K562 (cell line): ENCODE measurements at regions not wholly inside any gene's neighbourhood (a gene's known extent, or its start where the extent isn't known, plus 50 kb on each side); places are given as distances from the start of the nearest gene placed in this dataset.

Source experiments
- ATAC-seq: fragments of 200-7000 bp; cut with Tn5 transposase; 3 replicates; pipeline ENCODE4 v1.9.1; 2020; ENCODE audit warnings: moderate library complexity
- BruUV-seq: library from RNA; stranded (reverse); fragments of 400-500 nt; replicated peaks from 2 replicates; lab custom pipeline; 2021; lab: Mats Ljungman, UMichigan
- CTCF ChIA-PET: fragments of 300-600 bp; formaldehyde crosslinking; extraction: SDS; loops from one replicate; lab custom pipeline; 2021; ENCODE audit warnings: low intra/inter-chr PET ratio; lab: Yijun Ruan, JAX
- POLR2A ChIA-PET: fragments of 300-600, 350-650 bp; sonication (Branson Sonifier 250); formaldehyde crosslinking; extraction: SDS; loops from one replicate; lab custom pipeline; 2021; ENCODE audit warnings: antibody characterized with exemption, inconsistent platforms; lab: Yijun Ruan, JAX
- DNase-seq, 4 experiments: peaks; one replicate each; pipeline versions ENCODE4 v3.0.0 to v3.0.0-alpha.2; 2011 to 2018; ENCODE audit warnings: low spot score in 3 of 4, mixed read lengths in 3 of 4; ENCODE audit errors: extremely low read depth in 1 of 4
- FAIRE-seq: peaks from 2 replicates; lab custom pipeline; 2011; peaks lifted over from hg19 to GRCh38; lab: Jason Lieb, UNC
- H2AFZ ChIP-seq: 2 replicates; pipeline ENCODE4 v1.6.0; 2011; ENCODE audit warnings: low read depth, low read length, control low read depth, inconsistent platforms
- H3K27ac ChIP-seq: fragments of 200-600 bp; 3 replicates; pipeline ENCODE4 v1.8.0; 2011; ENCODE audit warnings: low read depth, mild to moderate bottlenecking, control low read depth, inconsistent platforms, low read length, moderate library complexity, mixed read lengths; ENCODE audit errors: extremely low read depth
- H3K27me3 ChIP-seq, 2 experiments: fragments of 300-600 bp in 1 of 2; 2 replicates in 1 of 2; 3 replicates in 1 of 2; pipeline versions ENCODE4 v1.6.0 to v1.8.0; 2011; ENCODE audit warnings: inconsistent platforms in 2 of 2, low read length in 2 of 2, mild to moderate bottlenecking in 1 of 2, mixed read lengths in 1 of 2, moderate library complexity in 1 of 2; ENCODE audit not compliant: control insufficient read depth in 2 of 2, insufficient read depth in 2 of 2
- H3K36me3 ChIP-seq: fragments of 300-600 bp; 3 replicates; pipeline ENCODE4 v1.8.0; 2011; ENCODE audit warnings: mild to moderate bottlenecking, low read length, inconsistent platforms; ENCODE audit not compliant: control insufficient read depth, insufficient read depth
- H3K4me1 ChIP-seq, 2 experiments: fragments of 200-600 bp in 1 of 2; replicated peaks in 1 of 2; 2 replicates in 1 of 2; 3 replicates in 1 of 2; pipeline versions ENCODE4 v1.5.1 to v1.8.0; 2011; ENCODE audit warnings: inconsistent platforms in 2 of 2, low read length in 2 of 2, mild to moderate bottlenecking in 1 of 2, mixed read lengths in 1 of 2, moderate library complexity in 1 of 2; ENCODE audit not compliant: control insufficient read depth in 2 of 2, insufficient read depth in 2 of 2
- H3K4me2 ChIP-seq: 2 replicates; pipeline ENCODE4 v1.6.1; 2011; ENCODE audit warnings: low read length, control low read depth, inconsistent platforms, mixed read lengths; ENCODE audit not compliant: insufficient read depth
- H3K4me3 ChIP-seq: fragments of 200-600 bp; sonication (generic), shearing (Covaris generic); 2 replicates; pipeline ENCODE4 v1.5.1; 2016; ENCODE audit warnings: control low read depth, inconsistent platforms
- H3K79me2 ChIP-seq: fragments of 200-600 bp; 3 replicates; pipeline ENCODE4 v1.8.0; 2011; ENCODE audit warnings: low read length, inconsistent platforms; ENCODE audit not compliant: control insufficient read depth, insufficient read depth
- H3K9ac ChIP-seq, 2 experiments: 2 replicates each; pipeline versions ENCODE4 v1.6.0 to v1.6.1; 2011; ENCODE audit warnings: low read depth in 2 of 2, low read length in 2 of 2, control low read depth in 1 of 2, inconsistent platforms in 1 of 2, mild to moderate bottlenecking in 1 of 2, mixed read lengths in 1 of 2; ENCODE audit not compliant: insufficient read depth in 1 of 2
- H3K9me1 ChIP-seq: one replicate; pipeline ENCODE4 v1.6.0; 2011; ENCODE audit warnings: inconsistent platforms, mild to moderate bottlenecking, low read length, moderate library complexity; ENCODE audit not compliant: control insufficient read depth, insufficient read depth
- H3K9me3 ChIP-seq: replicated peaks from 2 replicates; pipeline ENCODE4 v1.5.1; 2011; ENCODE audit warnings: low read depth, low read length, inconsistent platforms; ENCODE audit not compliant: control insufficient read depth, insufficient read depth
- H4K20me1 ChIP-seq: replicated peaks from 2 replicates; pipeline ENCODE4 v1.6.1; 2011; ENCODE audit warnings: low read length, inconsistent platforms, mixed read lengths; ENCODE audit not compliant: control insufficient read depth, insufficient read depth
- MED1 ChIP-seq: sonication (generic); formaldehyde crosslinking; IDR thresholded peaks from 2 replicates; pipeline ENCODE4 v1.8.1; 2023; ENCODE audit warnings: missing genetic modification reagents, borderline replicate concordance
- POLR2AphosphoS5 ChIP-seq: IDR thresholded peaks from 2 replicates; pipeline ENCODE4 v1.6.1; 2011; ENCODE audit warnings: mild to moderate bottlenecking, low read depth, low read length, moderate library complexity; ENCODE audit not compliant: control insufficient read depth, insufficient read depth
- ZNF830 ChIP-seq: fragments of 250-450 bp; sonication (Bioruptor Pico); IDR thresholded peaks from 2 replicates; pipeline ENCODE4 v1.5.0; 2021; ENCODE audit warnings: mild to moderate bottlenecking
- WGBS: fragments of 100-300 bp; shearing (Covaris generic); methylation state at CpG from one replicate; pipeline ENCODE4 v1.1.6; 2016; ENCODE audit warnings: low coverage, mixed read lengths; ENCODE audit not compliant: insufficient coverage; ENCODE audit errors: missing lambda C conversion rate; 5-methylcytosine and 5-hydroxymethylcytosine counted together
- in situ Hi-C: fragments of 300-500 bp; cut with MboI; formaldehyde crosslinking; loops from 4 replicates; pipeline ENCODE4 v1.15.0; 2018; ENCODE audit warnings: inconsistent platforms, mixed read lengths
- intact Hi-C: fragments of 100-400 bp; cut with micrococcal nuclease; formaldehyde crosslinking; loops from 2 replicates; pipeline ENCODE4 v1.14.2; 2022
- TF ChIP-seq, protein P1 (sequence below): sonication (generic); formaldehyde crosslinking; IDR thresholded peaks from 2 replicates; pipeline ENCODE4 v1.9.0; 2022; ENCODE audit warnings: mild to moderate bottlenecking, missing genetic modification reagents
- TF ChIP-seq, protein P2 (sequence below), 2 experiments: fragments of 450-650 bp; IDR thresholded peaks; 2 replicates each; pipeline ENCODE4 v1.6.1; 2016; ENCODE audit warnings: mild to moderate bottlenecking in 2 of 2, borderline replicate concordance in 1 of 2, low read depth in 1 of 2, moderate library complexity in 1 of 2

GRCh38 chr21:16116798-16117197 is 387.0 kb downstream of the USP25 start:
- no peaks in the 10 kb centered on the region for H4K20me1 ChIP-seq
- no peak overlapping the region for H3K9ac ChIP-seq
- TF ChIP-seq, protein P1, sequence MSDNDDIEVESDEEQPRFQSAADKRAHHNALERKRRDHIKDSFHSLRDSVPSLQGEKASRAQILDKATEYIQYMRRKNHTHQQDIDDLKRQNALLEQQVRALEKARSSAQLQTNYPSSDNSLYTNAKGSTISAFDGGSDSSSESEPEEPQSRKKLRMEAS (CRISPR knock-in tag), result no peak
- ATAC-seq (no peak), DNase-seq (no peak), FAIRE-seq (no peak)
- POLR2A ChIA-PET, result no interaction called here
- no peaks in the 10 kb centered on the region for H3K9me3 ChIP-seq
- BruUV-seq, result no TSS peak
- H3K4me2 ChIP-seq, result no peak overlapping the region
- no peak overlapping the region for H3K27ac ChIP-seq
- H3K9me1 ChIP-seq, result no peaks in the 10 kb centered on the region
- intact Hi-C loops (no loop called here), in situ Hi-C loops (no loop called here)
- 5% methylated on average over 1 of the region's 1 CpG for WGBS
- no peak overlapping the region for H2AFZ ChIP-seq
- H3K36me3 ChIP-seq, result no peaks in the 10 kb centered on the region
- H3K27me3 ChIP-seq, result no peaks in the 10 kb centered on the region
- no peaks in the 10 kb centered on the region for H3K4me1 ChIP-seq
- CTCF ChIA-PET, result no interaction called here
- no peaks in the 10 kb centered on the region for H3K79me2 ChIP-seq
- no peak overlapping the region for H3K4me3 ChIP-seq

- CTCF ChIA-PET, result no interaction called here
- Histone ChIP-seq H3K36me3 (no peaks in the 10 kb centered on the region), H3K4me3 (no peak overlapping the region), H3K4me2 (no peak overlapping the region), H2AFZ (no peak overlapping the region), H3K9me3 (no peaks in the 10 kb centered on the region), H3K4me1 (no peaks in the 10 kb centered on the region), H3K27me3 (no peaks in the 10 kb centered on the region), H3K27ac (no peak overlapping the region), H4K20me1 (no peaks in the 10 kb centered on the region), H3K79me2 (no peaks in the 10 kb centered on the region), H3K9me1 (no peaks in the 10 kb centered on the region), H3K9ac (no peak overlapping the region)
- ATAC-seq, result no peak
- 0% methylated on average over 4 of the region's 4 CpGs for WGBS
- BruUV-seq, result no TSS peak
- TF ChIP-seq ZNF830 (no peak), MED1 (CRISPR knock-in tag) (no peak), POLR2AphosphoS5 (no peak)
- TF ChIP-seq, protein P2, sequence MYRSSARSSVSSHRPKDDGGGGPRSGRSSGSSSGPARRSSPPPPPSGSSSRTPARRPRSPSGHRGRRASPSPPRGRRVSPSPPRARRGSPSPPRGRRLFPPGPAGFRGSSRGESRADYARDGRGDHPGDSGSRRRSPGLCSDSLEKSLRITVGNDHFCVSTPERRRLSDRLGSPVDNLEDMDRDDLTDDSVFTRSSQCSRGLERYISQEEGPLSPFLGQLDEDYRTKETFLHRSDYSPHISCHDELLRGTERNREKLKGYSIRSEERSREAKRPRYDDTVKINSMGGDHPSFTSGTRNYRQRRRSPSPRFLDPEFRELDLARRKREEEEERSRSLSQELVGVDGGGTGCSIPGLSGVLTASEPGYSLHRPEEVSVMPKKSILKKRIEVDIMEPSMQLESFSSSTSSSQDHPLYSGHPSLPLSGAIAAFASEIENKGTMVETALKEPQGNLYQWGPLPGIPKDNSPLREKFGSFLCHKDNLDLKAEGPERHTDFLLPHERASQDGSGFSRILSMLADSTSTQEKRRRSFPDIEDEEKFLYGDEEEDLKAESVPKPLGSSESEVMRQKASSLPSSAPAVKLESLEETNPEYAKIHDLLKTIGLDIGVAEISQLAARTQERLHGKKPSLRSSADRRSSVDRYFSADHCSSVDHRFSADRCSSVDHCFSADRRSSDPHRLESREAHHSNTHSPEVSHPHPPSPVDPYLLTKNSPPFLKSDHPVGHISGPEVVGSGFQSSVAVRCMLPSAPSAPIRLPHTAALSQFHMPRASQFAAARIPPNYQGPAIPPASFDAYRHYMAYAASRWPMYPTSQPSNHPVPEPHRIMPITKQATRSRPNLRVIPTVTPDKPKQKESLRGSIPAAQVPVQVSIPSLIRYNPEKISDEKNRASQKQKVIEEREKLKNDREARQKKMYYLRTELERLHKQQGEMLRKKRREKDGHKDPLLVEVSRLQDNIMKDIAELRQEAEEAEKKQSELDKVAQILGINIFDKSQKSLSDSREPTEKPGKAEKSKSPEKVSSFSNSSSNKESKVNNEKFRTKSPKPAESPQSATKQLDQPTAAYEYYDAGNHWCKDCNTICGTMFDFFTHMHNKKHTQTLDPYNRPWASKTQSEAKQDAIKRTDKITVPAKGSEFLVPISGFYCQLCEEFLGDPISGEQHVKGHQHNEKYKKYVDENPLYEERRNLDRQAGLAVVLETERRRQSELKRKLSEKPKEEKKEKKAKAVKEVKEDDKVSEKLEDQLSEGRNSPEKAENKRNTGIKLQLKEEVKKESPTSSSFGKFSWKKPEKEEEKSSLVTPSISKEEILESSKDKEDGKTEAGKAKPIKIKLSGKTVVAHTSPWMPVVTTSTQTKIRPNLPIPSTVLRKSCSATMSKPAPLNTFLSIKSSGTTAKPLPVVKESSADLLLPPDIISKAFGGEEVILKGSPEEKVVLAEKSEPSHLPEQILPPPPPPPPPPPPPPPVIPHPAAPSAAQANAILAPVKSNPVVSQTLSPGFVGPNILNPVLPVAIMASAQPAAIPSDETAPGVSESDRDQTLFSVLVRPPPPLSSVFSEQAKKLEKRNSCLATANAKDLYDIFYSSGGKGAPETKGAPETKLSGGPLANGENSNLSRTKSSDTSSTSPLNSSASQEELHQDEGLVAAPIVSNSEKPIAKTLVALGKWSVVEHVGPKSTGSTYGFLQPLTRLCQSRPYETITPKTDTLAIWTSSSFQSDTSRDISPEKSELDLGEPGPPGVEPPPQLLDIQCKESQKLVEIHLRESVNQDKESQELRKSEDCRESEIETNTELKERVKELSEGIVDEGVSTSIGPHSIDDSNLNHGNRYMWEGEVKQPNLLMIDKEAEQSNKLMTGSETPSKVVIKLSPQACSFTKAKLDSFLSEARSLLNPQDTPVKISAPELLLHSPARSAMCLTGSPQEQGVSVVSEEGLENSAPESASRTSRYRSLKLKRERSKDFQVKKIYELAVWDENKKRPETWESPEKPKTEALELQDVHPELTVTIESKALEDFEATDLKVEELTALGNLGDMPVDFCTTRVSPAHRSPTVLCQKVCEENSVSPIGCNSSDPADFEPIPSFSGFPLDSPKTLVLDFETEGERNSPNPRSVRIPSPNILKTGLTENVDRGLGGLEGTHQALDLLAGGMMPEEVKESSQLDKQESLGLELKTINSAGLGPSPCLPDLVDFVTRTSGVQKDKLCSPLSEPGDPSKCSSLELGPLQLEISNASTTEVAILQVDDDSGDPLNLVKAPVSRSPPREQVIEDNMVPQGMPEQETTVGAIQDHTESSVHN (IDR thresholded peaks at IDR 0.05; ENCODE audit: borderline replicate concordance in 1 of 2, low read depth in 1 of 2), result no peak
- in situ Hi-C loops (no loop called here), intact Hi-C loops (no loop called here)
- POLR2A ChIA-PET, result no interaction called here
- FAIRE-seq, result no peak
- no peak for DNase-seq
These were observed 387.5 kb downstream of the USP25 start for GRCh38 chr21:16117331-16117730.
